Bone marrow (tissue), 2 donors: ENCODE measurements at regions not wholly inside any gene's neighbourhood (a gene's known extent, or its start where the extent isn't known, plus 50 kb on each side); places are given as distances from the start of the nearest gene placed in this dataset.
"Not testable (repeated sequence)": the region's sequence is repeated elsewhere in the genome, so short reads cannot be mapped to it uniquely, and the experiment has no call there.

Experiments
- DNase-seq, 2 donors: peaks; one replicate each; lab custom pipeline; 2025; lab: John Stamatoyannopoulos, UW

DNA sequence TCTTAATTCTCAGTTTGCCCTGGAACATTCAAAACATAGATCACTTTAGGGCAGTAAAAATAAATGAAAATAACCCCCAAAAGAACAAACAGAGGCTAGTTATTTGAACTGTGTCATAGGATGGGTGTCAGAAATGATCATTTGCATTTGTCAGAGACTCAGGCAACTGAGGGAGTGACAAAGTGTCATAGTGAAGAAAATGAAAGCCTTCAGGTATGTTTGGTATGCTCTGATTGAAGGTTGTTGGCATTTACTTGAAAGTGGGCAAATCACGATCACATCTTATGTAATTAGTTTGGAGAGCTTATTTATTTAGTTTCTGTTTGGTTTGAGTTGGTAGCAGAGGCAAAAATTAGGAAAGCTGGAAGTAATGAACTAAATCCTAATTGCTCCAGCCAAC is 880.9 kb downstream of the ANKRD7 start:
- DNase-seq = no peak

DNA sequence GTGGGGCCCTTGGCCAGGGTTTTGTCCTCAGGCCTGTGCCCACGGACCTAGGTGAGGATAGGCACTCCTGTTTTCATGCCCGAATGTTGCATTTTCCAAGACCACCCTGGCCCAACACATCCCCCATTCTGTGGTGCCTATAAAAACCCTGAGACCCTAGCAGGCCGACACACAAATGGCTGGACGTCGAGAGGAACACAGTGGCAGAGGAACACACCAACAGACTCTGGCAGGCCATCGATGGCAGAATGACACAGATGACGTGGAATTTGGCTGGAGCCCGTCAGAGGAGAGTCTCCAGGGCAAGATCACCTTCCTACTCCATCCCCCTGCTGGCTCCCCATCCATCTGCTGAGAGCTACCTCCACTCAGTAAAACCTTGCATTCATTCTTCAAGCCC is 898.8 kb downstream of the ANKRD7 start:
- no peak for DNase-seq

- DNase-seq = no peak
Observed at GRCh38 chr7:119127706-119128105, 903.2 kb downstream of the ANKRD7 start.

GRCh38 chr7:119132436-119132835 is 907.9 kb downstream of the ANKRD7 start:
- DNase-seq = no peak

DNA sequence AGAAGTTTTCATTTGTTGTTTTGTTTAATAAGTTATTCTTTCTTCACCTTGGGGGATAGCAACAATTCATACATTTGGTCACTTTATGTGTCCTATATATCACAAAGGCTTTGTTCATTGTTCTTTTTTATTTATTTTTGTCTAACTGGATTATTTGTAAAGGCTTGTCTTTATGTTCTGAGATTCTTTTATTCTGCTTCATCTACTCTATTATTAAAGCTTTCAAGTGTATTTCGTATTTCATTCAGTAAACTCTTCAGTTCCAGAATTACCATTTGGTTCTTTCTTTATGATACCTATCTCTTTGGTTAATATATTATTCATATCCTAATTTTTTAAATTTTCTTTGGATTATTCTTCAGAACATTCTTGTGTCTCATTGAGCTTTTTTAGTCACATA is 942.9 kb downstream of the ANKRD7 start:
- no peak for DNase-seq

GRCh38 chr7:119172043-119172442 is 947.5 kb downstream of the ANKRD7 start:
- no peak for DNase-seq

GRCh38 chr7:119175911-119176627 is 951.6 kb downstream of the ANKRD7 start:
- DNase-seq = peak in 1 of 2 donors; percentile 14

DNA sequence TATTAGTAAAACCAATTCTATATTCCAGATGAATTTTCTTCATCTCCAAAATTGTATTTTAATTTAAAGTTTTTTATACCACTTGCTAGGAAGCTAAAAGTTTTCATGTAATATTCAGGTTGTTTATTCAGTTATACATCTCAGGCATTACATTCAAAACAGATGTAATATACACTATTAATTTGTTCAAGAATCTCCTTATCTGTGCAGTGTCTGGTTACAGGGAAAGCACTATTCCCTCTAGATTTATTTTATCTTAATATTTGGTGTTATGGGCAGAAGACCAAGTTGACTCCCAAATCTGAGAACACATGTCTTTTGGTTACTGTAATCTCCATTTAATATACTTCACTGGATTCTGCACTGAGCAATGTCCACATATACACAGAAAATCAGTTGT is 953.4 kb downstream of the ANKRD7 start:
- no peak for DNase-seq

- no peak for DNase-seq
Observed at GRCh38 chr7:119184124-119184788, 959.8 kb downstream of the ANKRD7 start.

GRCh38 chr7:119196183-119196582 is 971.7 kb downstream of the ANKRD7 start:
- no peak for DNase-seq

- DNase-seq = no peak
Observed at GRCh38 chr7:119197172-119197876, 972.8 kb downstream of the ANKRD7 start.

DNA sequence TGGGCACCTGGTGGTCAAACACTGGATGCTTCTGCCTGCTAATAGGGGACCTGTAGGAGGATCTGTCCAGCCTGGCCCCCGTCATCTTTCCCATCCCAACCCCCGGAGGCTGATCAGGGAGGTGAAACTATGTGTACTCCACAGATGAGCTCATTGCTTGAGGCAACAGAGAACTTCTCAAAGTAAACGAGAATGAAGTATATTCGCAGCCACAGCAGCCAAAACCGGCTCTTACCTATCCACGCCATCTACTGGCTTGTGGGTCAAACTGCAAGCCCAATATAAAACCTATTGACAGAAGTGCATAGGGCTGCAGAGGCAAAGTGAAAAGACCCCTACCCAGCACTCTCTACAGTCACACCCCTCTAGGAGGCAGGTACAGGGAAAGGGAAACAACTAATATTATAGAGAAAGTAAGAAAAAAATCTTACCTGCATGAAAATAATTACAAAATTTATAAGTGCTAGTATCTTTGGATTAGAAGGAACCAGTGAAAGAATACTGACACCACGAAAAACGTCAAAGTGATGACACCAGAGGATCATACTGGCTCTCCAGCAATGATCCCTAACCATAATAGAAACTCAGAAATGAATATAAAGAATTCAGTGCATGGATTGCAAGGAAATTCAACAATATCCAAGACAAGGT is 973.5 kb downstream of the ANKRD7 start:
- peak in 1 of 2 donors; percentile 24 for DNase-seq

GRCh38 chr7:119219663-119220062 is 995.2 kb downstream of the ANKRD7 start:
- DNase-seq = no peak

GRCh38 chr7:119223930-119224329 is 999.4 kb downstream of the ANKRD7 start:
- no peak for DNase-seq

DNA sequence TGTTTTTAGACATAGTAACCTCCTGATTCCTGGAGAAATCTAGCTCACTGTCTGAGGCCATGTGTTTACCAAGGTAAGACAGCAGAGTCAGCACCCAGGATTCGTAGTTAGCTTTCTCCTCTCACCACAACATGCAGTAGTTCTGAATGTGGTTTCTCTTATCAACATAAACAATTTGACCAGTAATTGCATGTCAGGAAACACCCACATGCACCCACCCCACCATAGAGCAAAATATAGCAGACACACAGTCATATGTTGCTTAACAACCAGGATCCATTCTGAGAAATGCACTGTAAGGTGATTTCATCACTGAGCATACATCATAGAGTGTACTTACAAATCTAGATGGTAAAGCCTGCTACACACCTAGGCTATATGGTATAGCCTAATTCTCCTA is 1004.0 kb downstream of the ANKRD7 start:
- no peak for DNase-seq

GRCh38 chr7:119232091-119232490 is 1007.6 kb downstream of the ANKRD7 start:
- no peak for DNase-seq

- DNase-seq = no peak
Observed at GRCh38 chr7:119233015-119233414, 1008.5 kb downstream of the ANKRD7 start.

DNA sequence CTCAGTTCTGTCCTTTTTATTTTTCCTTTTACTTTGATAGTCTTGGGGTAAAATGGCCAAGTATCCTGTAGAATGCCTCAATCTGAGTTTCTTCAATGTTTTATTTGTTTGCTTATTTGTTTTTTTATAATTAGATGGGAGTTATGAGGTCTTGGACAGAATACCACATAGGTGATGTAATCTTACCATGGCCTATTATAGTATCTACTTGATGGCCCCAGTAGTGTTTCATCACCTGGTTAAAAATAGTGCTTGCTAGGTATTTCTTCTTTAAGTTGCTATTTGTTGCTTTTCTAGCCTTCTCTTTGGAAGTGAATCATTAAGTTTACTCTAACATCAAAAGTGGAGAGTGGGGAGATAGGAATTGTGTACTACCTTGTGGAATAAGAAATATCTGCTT is 1020.0 kb upstream of the KCND2 start:
- no peak for DNase-seq

DNA sequence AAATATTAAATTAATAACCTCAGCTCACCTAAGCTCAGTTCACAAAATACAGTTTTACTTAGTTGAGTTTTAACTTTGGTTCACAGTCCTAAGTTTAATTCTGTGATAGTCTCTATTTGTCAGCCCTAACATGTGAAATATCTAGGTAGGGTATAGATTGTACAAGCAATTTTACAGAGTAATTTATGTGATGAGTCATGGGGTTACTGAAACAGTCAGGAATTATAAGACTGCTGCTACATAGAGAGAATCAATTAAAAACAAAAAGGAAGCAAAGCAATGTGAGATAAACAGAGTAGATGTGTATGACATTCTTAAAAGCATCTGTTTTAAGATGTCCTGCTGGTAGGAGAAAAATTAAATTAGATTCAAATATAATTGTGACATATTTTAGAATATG is 1018.2 kb upstream of the KCND2 start:
- DNase-seq = no peak

- DNase-seq = no peak
Observed at GRCh38 chr7:119256001-119256400, 1017.0 kb upstream of the KCND2 start.

DNA sequence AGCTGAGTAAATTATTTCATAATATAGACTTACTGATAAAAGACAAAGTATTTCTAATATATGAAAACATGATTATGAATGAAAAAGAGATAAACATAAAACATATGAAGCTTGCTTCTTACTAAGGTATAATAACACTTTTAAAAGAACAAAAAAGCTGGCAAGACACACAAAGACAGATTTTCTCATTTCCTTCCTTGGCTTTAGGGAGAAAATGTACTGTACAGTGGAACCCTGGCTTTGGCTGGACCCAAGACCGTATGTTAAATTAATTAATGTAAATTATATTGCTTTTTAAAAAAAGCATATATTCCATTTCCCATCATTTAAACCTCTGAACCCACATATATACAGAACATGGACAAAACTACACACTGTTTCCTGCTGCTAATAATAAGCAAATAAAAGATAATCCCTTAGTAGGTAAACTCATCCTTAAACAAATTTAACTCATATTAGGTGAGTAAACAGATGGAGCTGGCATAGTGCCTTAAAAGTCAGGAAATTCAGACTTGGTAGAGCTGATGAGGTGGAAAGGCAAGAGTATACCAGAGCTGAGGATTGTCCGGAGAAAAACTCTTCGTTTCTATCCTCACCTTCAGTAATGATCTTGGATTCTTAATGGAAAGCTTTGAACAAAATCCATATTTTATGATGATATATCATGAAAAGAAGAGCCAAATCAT is 1016.4 kb upstream of the KCND2 start:
- no peak for DNase-seq

DNA sequence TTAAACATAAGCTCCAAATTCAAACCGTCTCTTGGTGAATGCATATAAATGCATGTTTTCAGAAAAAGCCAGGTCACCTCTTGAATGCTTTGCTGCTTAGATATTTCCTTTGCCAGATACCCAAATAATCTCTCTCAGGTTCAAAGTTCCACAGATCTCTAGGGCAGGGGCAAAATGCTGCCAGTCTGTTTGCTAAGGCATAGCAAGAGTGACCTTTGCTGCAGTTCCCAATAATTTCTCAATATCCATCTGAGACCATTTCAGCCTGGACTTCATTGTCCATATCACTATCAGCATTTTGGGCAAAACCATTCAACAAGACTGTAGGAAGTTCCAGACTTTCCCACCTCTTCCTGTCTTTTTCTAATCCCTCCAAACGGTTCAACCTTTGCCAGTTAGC is 1006.2 kb upstream of the KCND2 start:
- not testable (repeated sequence) for DNase-seq
